ENCODE measurements at regions not wholly inside any gene's neighbourhood (a gene's known extent, or its start where the extent isn't known, plus 50 kb on each side); places are given as distances from the start of the nearest gene placed in this dataset.

- TF ChIP-seq POLR2A (IDR thresholded peaks at IDR 0.05; ENCODE audit: low read depth, low read length): no peak
- FAIRE-seq (no peak), DNase-seq (ENCODE audit: insufficient read length, low spot score) (no peak)
These were observed 159.5 kb upstream of the ZMIZ1 start for GRCh38 chr10:78909221-78909620.

- no peak for TF ChIP-seq POLR2A (IDR thresholded peaks at IDR 0.05; ENCODE audit: low read depth, low read length)
- no peak for FAIRE-seq
- DNase-seq (ENCODE audit: insufficient read length, low spot score): no peak
These were observed 158.7 kb upstream of the ZMIZ1 start for GRCh38 chr10:78910021-78910420.

GRCh38 chr10:78910476-78910875 lies 158.3 kb upstream of the ZMIZ1 start:
- no peak for DNase-seq (ENCODE audit: insufficient read length, low spot score)
- no peak for TF ChIP-seq POLR2A (IDR thresholded peaks at IDR 0.05; ENCODE audit: low read depth, low read length)
- FAIRE-seq: no peak

GRCh38 chr10:78910886-78911285 lies 157.9 kb upstream of the ZMIZ1 start:
- DNase-seq (ENCODE audit: insufficient read length, low spot score) (no peak), FAIRE-seq (no peak)
- no peak for TF ChIP-seq POLR2A (IDR thresholded peaks at IDR 0.05; ENCODE audit: low read depth, low read length)

GRCh38 chr10:78911533-78912340 lies 157.0 kb upstream of the ZMIZ1 start:
- no peak for FAIRE-seq
- no peak for DNase-seq (ENCODE audit: insufficient read length, low spot score)

GRCh38 chr10:78912361-78913218 lies 156.2 kb upstream of the ZMIZ1 start:
- TF ChIP-seq POLR2A (IDR thresholded peaks at IDR 0.05; ENCODE audit: low read depth, low read length): no peak
- DNase-seq (ENCODE audit: insufficient read length, low spot score) (no peak), FAIRE-seq (no peak)

More at GRCh38 chr10:78911533-78912340, 157.0 kb upstream of the ZMIZ1 start:
- TF ChIP-seq POLR2A (IDR thresholded peaks at IDR 0.05; ENCODE audit: low read depth, low read length): no peak

GRCh38 chr10:78913219-78914059 lies 155.3 kb upstream of the ZMIZ1 start:
- no peak for FAIRE-seq
- TF ChIP-seq POLR2A (IDR thresholded peaks at IDR 0.05; ENCODE audit: low read depth, low read length): no peak
- DNase-seq (ENCODE audit: insufficient read length, low spot score): no peak

GRCh38 chr10:78914060-78914378 lies 154.7 kb upstream of the ZMIZ1 start:
- DNase-seq (ENCODE audit: insufficient read length, low spot score): no peak
- no peak for TF ChIP-seq POLR2A (IDR thresholded peaks at IDR 0.05; ENCODE audit: low read depth, low read length)
- no peak for FAIRE-seq

- DNase-seq (ENCODE audit: insufficient read length, low spot score) (no peak), FAIRE-seq (no peak)
- no peak for TF ChIP-seq POLR2A (IDR thresholded peaks at IDR 0.05; ENCODE audit: low read depth, low read length)
These were observed 154.1 kb upstream of the ZMIZ1 start for GRCh38 chr10:78914502-78915189.

- DNase-seq (ENCODE audit: insufficient read length, low spot score) (no peak), FAIRE-seq (no peak)
- TF ChIP-seq POLR2A (IDR thresholded peaks at IDR 0.05; ENCODE audit: low read depth, low read length): no peak
These were observed 153.6 kb upstream of the ZMIZ1 start for GRCh38 chr10:78915190-78915518.

GRCh38 chr10:78916227-78916626 lies 152.5 kb upstream of the ZMIZ1 start:
- DNase-seq (ENCODE audit: insufficient read length, low spot score): no peak
- no peak for FAIRE-seq
- TF ChIP-seq POLR2A (IDR thresholded peaks at IDR 0.05; ENCODE audit: low read depth, low read length): no peak

- DNase-seq (ENCODE audit: insufficient read length, low spot score) (no peak), FAIRE-seq (no peak)
- no peak for TF ChIP-seq POLR2A (IDR thresholded peaks at IDR 0.05; ENCODE audit: low read depth, low read length)
These were observed 149.4 kb upstream of the ZMIZ1 start for GRCh38 chr10:78919181-78919966.

- DNase-seq (ENCODE audit: insufficient read length, low spot score): no peak
- TF ChIP-seq POLR2A (IDR thresholded peaks at IDR 0.05; ENCODE audit: low read depth, low read length): peak; percentile 20; the same call in 1 of the 2 replicates
- FAIRE-seq: no peak
These were observed 148.8 kb upstream of the ZMIZ1 start for GRCh38 chr10:78920011-78920410.

Data from H54 (cell line).